ENCODE measurements at regions not wholly inside any gene's neighbourhood (a gene's known extent, or its start where the extent isn't known, plus 50 kb on each side); places are given as distances from the start of the nearest gene placed in this dataset.

DNA sequence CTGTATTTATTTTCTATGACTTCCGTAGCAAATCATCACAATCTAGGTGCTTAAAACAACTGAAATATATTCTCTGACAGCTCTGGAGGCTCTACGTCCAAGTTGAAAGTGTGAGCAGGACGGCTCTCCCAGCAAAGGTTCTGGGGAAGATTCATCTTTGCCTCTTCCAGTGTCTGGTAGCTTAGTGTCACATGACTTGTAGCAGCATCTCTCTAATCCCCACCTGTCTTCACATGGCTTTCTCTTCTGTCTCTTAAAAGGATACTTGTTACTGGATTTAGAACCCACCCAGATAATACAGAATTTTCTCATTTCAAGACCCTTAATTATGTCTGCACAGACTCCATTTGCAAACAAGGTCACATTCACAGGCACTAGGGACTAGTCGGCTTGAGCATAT lies 687.7 kb upstream of the RBFOX1 start:
- TF ChIP-seq, protein P1, sequence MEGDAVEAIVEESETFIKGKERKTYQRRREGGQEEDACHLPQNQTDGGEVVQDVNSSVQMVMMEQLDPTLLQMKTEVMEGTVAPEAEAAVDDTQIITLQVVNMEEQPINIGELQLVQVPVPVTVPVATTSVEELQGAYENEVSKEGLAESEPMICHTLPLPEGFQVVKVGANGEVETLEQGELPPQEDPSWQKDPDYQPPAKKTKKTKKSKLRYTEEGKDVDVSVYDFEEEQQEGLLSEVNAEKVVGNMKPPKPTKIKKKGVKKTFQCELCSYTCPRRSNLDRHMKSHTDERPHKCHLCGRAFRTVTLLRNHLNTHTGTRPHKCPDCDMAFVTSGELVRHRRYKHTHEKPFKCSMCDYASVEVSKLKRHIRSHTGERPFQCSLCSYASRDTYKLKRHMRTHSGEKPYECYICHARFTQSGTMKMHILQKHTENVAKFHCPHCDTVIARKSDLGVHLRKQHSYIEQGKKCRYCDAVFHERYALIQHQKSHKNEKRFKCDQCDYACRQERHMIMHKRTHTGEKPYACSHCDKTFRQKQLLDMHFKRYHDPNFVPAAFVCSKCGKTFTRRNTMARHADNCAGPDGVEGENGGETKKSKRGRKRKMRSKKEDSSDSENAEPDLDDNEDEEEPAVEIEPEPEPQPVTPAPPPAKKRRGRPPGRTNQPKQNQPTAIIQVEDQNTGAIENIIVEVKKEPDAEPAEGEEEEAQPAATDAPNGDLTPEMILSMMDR (IDR thresholded peaks at IDR 0.05): no peak
- TF ChIP-seq POLR2AphosphoS5 (IDR thresholded peaks at IDR 0.05; ENCODE audit: insufficient read depth in 1 of 2, low read depth in 1 of 2) (no peak), POLR2A (IDR thresholded peaks at IDR 0.05) (no peak)

Measured in vagina (tissue), 2 donors.